COR-L47 (cell line): ENCODE measurements at regions not wholly inside any gene's neighbourhood (a gene's known extent, or its start where the extent isn't known, plus 50 kb on each side); places are given as distances from the start of the nearest gene placed in this dataset.
"Not testable (repeated sequence)": the region's sequence is repeated elsewhere in the genome, so short reads cannot be mapped to it uniquely, and the experiment has no call there.

Source experiments
- DNase-seq: peaks from one replicate; lab custom pipeline; 2025; lab: John Stamatoyannopoulos, UW

DNA sequence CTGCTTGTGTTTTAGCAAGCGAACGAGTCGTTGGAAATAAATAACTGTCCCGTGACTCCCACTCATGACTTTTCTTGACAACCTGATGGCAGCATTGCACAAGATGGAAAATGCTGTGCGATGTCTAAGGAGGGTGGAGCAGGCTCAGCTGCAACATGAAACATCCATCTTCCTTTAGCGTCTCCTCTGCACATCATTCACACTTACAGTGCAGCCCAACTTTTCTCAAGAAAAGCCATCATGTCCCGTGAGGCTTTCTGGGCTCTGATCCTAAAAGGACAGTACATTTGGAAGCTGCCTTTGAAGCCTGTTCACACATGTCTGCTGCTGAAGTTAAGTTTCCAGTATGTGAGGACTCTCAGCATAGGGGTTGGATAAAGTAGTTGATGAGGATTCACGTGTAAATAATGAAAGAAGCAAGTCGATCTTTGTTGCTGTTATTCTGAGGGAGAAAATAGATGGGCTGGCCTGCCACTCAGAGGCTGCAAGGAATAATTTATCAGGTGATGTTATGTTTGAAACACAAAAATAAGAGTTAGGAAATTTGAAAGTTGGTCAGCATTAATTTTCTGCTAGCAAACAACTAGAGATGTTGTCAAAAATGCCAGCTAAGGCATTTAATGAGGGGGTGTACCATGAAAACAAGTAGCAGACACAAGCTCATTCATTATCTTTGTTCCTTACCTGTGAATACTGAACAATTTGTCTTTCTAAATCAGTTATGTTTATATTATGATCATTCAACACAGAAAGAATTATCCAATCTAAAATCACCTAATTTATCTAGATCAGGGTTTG is 328.7 kb upstream of the ZFP42 start:
- no peak for DNase-seq

DNA sequence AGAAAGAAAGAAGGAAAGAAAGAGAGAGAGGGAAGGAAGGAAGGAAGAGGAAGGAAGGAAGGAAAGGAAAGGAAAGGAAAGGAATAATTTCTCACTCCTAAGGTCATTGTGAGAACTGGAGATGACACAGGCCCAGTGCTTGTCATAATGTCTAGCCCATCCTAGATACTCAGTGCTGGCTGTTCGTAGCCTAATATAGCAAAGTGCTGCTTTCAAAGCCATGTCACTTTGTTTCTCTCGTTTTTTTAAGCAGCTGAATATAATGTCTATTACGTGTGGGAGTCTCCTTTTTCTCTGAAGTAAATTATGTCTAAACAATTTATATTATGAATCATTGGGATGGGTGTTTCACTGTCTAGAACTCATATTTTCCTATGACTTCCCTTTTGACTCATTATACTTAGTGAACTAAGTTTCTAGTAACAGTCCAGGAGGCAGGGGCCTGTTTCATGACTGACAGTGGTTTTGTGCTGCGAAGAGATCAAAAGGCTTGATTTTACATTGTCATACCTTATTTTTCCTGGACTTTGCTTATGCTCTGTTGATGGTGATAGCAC is 327.0 kb upstream of the ZFP42 start:
- no peak for DNase-seq

- not testable (repeated sequence) for DNase-seq
Observed at GRCh38 chr4:187671521-187671920, 324.1 kb upstream of the ZFP42 start.

DNA sequence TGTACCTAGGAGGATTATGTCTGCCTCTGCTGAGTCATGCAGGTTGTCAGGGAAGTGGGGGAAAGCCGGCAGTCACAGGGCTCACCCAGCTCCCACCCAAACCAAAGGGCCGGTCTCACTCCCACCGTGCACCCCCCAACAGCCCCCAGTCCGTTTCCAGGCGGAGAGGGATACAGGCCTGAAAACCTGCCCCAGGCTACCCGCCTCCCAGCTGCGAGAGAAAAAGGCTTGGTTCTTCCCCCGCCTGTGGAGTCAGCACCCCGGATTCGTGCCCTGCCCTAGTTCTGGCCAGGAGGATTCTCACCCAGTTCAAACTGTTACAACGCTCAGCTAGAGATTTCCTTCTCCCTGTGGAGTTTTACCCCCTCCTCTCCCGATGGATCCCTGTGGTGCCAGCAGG is 323.6 kb upstream of the ZFP42 start:
- DNase-seq = not testable (repeated sequence)

- not testable (repeated sequence) for DNase-seq
Observed at GRCh38 chr4:187672526-187672925, 323.0 kb upstream of the ZFP42 start.

DNA sequence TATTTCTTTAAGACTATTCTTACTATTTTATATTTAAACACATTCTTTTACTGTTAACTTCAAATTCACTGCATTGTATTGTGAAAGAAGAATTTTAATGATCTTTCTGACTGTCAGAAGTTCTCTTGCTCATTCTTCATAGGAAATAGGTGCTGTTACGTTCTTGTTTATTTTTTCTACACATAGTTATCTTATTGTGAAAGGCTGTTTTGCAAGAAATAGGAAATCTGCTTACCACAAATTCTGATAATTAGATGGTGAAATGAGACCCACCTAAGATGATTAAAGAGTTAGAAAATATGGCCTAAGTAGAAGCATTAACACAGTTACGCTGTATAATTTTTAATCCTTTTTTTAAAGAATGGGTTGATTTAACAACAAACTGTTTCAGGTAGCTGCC is 316.1 kb upstream of the ZFP42 start:
- DNase-seq = no peak

- DNase-seq = no peak
Observed at GRCh38 chr4:187685247-187685646, 310.3 kb upstream of the ZFP42 start.

DNA sequence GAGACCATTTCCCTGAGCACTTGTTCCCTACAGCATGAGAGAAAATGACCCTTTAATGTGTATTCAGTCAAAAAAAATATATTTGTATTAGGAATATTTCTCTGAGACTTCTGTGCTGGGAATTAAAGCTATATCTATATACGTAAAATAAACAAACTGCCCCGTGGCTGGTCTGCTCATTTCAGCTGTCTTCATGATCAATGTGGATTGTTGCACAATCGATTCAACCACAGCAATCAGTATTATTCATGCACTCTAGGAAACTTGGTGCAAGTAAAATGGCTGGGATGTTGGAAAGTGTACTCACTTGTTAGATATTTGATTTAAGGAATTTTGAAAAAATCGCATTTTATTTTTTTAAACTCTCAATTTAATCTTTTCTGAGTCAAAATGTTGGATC is 307.9 kb upstream of the ZFP42 start:
- DNase-seq = no peak

GRCh38 chr4:187692626-187693025 is 302.9 kb upstream of the ZFP42 start:
- no peak for DNase-seq

DNA sequence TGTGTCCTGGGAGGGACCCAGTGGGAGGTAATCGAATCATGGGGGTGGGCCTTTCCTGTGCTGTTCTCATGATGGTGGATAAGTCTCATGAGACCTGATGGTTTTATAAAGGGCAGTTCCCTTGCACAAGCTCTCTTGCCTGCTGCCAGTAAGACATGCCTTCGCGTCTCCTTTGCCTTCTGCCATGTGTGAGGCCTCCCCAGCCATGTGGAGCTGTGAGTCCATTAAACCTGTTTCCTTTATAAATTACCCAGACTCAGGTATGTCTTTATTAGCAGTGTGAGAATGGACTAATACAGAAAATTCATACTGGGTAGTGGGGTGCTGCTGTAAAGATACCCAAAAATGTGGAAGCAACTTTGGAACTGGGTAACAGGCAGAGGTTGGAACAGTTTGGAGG is 300.0 kb upstream of the ZFP42 start:
- not testable (repeated sequence) for DNase-seq

DNA sequence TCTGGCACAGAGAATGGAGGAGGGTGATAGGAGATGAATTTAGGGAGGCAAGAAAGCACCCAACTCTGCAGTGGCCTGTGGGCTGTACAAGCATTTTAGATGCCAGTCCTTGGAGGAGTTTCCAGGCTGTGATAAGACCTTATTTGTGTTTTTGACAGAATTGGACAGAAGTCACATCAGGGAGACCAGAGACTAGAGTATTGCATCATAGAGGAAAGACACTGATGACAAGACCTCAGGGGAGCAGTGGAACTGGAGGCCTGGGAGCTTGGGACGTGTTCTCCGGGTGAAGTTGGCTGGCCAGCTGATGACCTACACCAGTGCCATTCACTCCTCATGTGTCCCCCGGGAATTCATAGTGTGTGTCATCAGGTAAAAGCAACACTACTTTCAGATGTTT is 284.0 kb upstream of the ZFP42 start:
- no peak for DNase-seq

GRCh38 chr4:187714957-187715356 is 280.6 kb upstream of the ZFP42 start:
- no peak for DNase-seq

- no peak for DNase-seq
Observed at GRCh38 chr4:187715466-187715865, 280.1 kb upstream of the ZFP42 start.

- no peak for DNase-seq
Observed at GRCh38 chr4:187724456-187724855, 271.1 kb upstream of the ZFP42 start.

- DNase-seq = no peak
Observed at GRCh38 chr4:187726485-187726884, 269.1 kb upstream of the ZFP42 start.

DNA sequence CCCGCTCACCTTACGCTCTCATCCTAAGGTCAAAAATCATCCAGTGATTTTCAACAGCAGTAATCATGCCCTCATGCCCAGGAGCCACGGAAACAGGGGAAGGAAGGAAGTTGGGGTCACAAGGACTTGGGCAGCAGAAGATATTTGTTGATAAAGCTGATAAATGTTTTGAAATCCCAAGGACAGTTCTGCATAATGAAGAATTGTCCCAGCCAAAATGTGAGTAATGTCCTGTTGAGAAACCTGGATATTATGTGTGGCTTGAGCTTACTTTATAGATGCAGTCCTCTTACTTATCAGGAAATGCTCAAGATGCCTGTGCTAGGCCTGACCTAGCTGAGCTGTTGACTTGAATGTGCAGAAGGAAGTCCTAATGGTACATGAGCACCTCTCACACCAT is 263.0 kb upstream of the ZFP42 start:
- no peak for DNase-seq

GRCh38 chr4:187739771-187740170 is 255.8 kb upstream of the ZFP42 start:
- no peak for DNase-seq

- DNase-seq = no peak
Observed at GRCh38 chr4:187744911-187745310, 250.7 kb upstream of the ZFP42 start.

DNA sequence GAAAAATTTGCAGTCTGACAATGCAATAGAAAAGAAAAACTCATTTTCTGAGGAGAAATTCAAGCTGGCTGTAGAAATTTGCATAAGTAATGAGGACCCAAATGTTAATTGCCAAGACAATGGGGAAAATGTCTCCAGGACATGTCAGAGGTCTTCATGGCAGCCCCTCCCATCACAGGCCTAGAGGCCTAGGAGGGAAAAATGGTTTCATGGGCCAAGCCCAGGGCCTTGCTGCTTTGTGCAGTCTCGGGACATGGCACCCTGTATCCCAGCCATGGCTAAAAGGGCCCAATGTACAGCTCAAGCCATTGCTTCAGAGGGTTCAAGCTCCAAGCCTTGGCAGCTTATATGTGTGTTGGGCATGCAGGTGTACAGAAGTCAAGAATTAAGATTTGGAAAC is 244.9 kb upstream of the ZFP42 start:
- not testable (repeated sequence) for DNase-seq

DNA sequence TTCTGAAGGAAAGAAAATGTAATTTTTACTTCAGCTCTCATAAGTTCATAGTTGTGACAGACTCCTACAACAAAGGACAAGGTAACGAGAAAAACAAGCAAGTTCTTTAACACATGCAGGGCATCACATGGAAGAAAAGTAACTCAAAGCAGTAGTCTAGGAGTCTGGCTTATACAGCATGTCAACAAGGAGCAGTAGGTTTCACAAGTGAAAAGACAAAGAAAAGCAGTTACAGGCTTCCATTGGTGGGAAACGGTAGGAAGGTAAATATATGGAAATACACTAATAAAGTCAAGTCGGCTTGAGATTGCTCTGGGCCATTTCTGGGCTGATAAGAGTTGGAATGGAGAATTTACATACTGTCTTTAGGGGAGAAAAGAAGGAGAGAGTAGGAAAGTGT is 228.4 kb upstream of the ZFP42 start:
- no peak for DNase-seq

DNA sequence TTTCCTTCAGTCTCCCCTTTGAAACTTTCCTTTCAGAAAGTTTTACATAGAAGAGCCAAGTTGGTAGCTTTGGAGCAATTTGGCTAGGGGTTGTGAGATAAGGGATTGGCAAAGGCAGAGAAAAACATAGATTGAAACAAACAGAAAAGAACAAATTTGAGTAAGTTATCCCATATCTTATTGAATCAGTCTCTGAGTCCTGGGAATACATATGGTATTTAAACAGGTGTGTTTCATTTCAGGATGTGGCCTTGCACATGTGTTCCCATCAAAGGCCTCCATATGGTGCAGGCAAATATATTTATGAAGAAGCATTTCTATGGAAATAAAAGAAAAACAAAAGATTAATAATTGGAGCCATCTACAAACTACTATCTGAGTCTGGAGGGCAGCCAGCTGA is 227.9 kb upstream of the ZFP42 start:
- DNase-seq = no peak

DNA sequence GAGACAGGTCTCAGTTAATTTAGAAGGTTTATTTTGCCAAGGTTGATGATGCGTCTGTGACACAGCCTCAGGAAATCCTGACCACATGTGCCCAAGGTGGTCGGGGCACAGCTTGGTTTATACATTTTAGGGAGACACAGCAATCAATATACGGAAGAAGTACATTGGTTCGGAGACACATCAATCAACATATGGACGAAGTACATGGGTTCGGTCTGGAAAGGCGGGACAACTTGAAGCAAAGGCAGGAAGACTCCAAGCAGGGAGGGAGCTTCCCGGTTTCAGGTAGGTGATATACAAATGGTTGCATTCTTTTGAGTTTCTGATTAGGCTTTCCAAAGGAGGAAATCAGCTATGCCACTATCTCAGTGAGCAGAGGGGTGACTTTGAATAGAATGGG is 225.2 kb upstream of the ZFP42 start:
- no peak for DNase-seq

GRCh38 chr4:187777954-187778353 is 217.6 kb upstream of the ZFP42 start:
- DNase-seq = no peak

DNA sequence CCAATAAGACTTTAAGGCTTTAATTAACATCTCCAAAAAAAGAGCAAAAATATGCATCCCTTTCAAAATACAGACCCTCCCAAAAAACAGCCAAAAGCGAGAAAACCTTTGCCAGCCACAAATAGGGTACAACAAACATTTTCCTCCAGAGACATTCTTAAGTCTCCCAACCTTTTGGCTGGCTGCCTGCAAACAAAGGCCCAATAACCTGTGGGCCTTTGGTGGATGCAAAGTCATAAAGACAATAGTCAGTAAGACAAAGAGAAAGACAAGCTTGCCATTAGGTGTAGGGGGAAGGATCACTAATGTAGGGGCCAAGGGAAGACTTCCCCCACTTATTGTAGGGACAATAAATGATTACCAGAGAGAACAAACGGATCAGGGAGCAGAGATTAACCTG is 215.5 kb upstream of the ZFP42 start:
- DNase-seq = no peak
